ENCODE measurements at regions not wholly inside any gene's neighbourhood (a gene's known extent, or its start where the extent isn't known, plus 50 kb on each side); places are given as distances from the start of the nearest gene placed in this dataset.

GRCh38 chr3:102179326-102180177, 255.3 kb upstream of the ZPLD1 start:
- H3K27ac ChIP-seq (ENCODE audit: extremely low read depth, low read depth, low read length) = no peak overlapping the region
- TF ChIP-seq, protein P1, sequence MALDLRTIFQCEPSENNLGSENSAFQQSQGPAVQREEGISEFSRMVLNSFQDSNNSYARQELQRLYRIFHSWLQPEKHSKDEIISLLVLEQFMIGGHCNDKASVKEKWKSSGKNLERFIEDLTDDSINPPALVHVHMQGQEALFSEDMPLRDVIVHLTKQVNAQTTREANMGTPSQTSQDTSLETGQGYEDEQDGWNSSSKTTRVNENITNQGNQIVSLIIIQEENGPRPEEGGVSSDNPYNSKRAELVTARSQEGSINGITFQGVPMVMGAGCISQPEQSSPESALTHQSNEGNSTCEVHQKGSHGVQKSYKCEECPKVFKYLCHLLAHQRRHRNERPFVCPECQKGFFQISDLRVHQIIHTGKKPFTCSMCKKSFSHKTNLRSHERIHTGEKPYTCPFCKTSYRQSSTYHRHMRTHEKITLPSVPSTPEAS (tag by site-specific recombination; IDR thresholded peaks at IDR 0.05) = peak; percentile 54; the same call in 1 of the 2 replicates
- TF ChIP-seq ZNF169 (tag by site-specific recombination; IDR thresholded peaks at IDR 0.05) = no peak
- H3K4me1 ChIP-seq (ENCODE audit: control insufficient read depth, insufficient read depth, low read length) = peaks cover 17% of the 10 kb centered on the region
- ChIA-PET POLR2A (no interaction called here), CTCF (interaction anchor here (0.6 kb wide), 1 partner anchor 180 kb away, joined by 4 read pairs; no protein-coding TSS in a partner anchor)
- H3K9me3 ChIP-seq (ENCODE audit: control insufficient read depth, insufficient read depth, low read depth, low read length) = no peaks in the 10 kb centered on the region
- H3K4me3 ChIP-seq (ENCODE audit: low read depth, low read length) = no peak overlapping the region; the same call in 1 of the 2 replicates
- no peaks in the 10 kb centered on the region for H3K36me3 ChIP-seq (ENCODE audit: control insufficient read depth in 2 of 2, insufficient read depth in 1 of 2, low read length in 2 of 2)

DNA sequence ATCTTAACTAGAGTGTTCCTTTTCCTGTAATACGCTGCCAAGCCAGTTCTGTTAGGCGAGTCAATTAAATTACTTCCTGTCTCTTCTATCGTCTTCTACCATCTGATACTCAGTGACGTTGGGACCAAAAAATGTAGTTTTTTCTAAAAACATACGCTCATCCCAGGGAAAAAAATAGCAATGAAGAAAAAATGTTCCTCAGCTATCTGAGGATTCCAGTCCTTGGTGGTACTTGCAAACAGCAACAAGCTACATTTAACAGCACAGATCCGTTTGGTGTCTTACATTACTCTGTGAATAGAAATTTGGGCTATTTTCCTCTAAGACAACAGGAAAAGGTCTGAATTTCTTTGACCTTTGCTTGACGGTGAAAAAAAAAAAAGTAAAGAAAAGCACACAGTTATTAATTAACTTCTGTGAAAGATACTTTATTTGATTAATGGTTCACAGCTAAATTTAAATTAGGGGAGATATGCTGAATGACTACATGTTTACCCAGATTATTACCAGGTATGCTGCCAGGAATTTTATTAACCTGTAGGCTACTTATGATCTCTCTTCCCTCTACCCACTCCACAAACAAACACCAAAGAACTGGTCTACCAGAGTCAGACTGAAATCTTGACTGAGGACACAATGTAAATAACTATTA, 254.4 kb upstream of the ZPLD1 start:
- Histone ChIP-seq H3K4me1 (ENCODE audit: control insufficient read depth, insufficient read depth, low read length) (peaks cover 15% of the 10 kb centered on the region), H3K27ac (ENCODE audit: extremely low read depth, low read depth, low read length) (no peak overlapping the region), H3K9me3 (ENCODE audit: control insufficient read depth, insufficient read depth, low read depth, low read length) (no peaks in the 10 kb centered on the region), H3K36me3 (ENCODE audit: control insufficient read depth in 2 of 2, insufficient read depth in 1 of 2, low read length in 2 of 2) (no peaks in the 10 kb centered on the region), H3K4me3 (ENCODE audit: low read depth, low read length) (no peak overlapping the region)
- CTCF ChIA-PET = interaction anchor here (0.6 kb wide), 2 partner anchors 143 to 179 kb away, joined by 3 to 4 read pairs; no protein-coding TSS in a partner anchor
- POLR2A ChIA-PET = no interaction called here
- TF ChIP-seq, protein P2, sequence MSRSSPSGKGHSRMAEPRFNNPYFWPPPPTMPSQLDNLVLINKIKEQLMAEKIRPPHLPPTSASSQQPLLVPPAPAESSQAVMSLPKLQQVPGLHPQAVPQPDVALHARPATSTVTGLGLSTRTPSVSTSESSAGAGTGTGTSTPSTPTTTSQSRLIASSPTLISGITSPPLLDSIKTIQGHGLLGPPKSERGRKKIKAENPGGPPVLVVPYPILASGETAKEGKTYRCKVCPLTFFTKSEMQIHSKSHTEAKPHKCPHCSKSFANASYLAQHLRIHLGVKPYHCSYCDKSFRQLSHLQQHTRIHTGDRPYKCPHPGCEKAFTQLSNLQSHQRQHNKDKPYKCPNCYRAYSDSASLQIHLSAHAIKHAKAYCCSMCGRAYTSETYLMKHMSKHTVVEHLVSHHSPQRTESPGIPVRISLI (tag by site-specific recombination; IDR thresholded peaks at IDR 0.05) = peak; percentile 42; the same call in 1 of the 2 replicates
- TF ChIP-seq KLF9 (tag by site-specific recombination; IDR thresholded peaks at IDR 0.05; ENCODE audit: low read depth) = no peak

DNA sequence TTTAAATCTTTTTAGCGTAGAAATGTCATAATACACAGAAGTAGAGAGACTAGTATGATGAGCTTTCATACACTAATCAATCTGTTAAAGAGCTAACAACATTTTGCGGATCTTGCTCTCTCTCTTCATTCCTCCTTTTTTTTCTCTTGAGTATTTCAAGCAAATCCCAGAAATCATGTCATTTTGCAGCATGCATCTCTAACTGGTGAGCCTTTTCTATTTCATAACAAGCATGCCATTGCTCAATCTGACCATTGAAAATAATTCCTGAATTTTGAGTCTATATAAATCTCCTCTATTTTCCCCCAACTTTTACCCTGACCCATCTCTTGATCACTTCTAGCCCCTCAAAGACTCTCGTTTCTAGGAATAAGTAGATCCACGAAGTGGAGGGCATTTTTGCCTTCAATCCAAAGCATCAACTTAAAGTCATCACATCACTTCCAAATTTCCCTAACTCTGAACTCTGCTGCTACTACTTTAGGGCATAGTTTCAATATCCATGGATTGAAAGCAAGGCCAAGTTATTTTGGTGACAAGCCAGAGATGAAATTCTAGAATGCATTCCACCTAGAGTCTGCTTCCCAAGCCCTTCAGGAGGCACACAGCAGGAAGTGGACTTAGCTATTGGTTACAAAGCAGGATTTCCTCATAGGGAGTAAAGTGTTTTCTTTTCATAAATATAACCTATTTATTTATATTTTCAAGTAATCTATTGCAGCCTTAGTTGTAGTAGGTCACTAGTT, 253.5 kb upstream of the ZPLD1 start:
- Histone ChIP-seq H3K4me1 (ENCODE audit: control insufficient read depth, insufficient read depth, low read length) (peaks cover 15% of the 10 kb centered on the region), H3K36me3 (ENCODE audit: control insufficient read depth in 2 of 2, insufficient read depth in 1 of 2, low read length in 2 of 2) (no peaks in the 10 kb centered on the region), H3K4me3 (ENCODE audit: low read depth, low read length) (no peak overlapping the region), H3K9me3 (ENCODE audit: control insufficient read depth, insufficient read depth, low read depth, low read length) (no peaks in the 10 kb centered on the region), H3K27ac (ENCODE audit: extremely low read depth, low read depth, low read length) (no peak overlapping the region)
- CTCF ChIA-PET = interaction anchor here (0.6 kb wide), 2 partner anchors 144 to 403 kb away, joined by 3 to 4 read pairs; partner anchors contain the start of gene NXPE3
- TF ChIP-seq ZNF792 (tag by site-specific recombination; IDR thresholded peaks at IDR 0.05) = no peak
- POLR2A ChIA-PET = interaction anchor here (0.5 kb wide), 1 partner anchor 1893 kb away, joined by 4 read pairs; no protein-coding TSS in a partner anchor

- ChIA-PET POLR2A (no interaction called here), CTCF (interaction anchor here (2.4 kb wide), 1 partner anchor 379 kb away, joined by 8 read pairs; no protein-coding TSS in a partner anchor)
- peaks cover 15% of the 10 kb centered on the region for H3K4me1 ChIP-seq (ENCODE audit: control insufficient read depth, insufficient read depth, low read length)
- TF ChIP-seq ZFP69B (tag by site-specific recombination; IDR thresholded peaks at IDR 0.05) (no peak), ZNF23 (tag by site-specific recombination; IDR thresholded peaks at IDR 0.05; ENCODE audit: borderline replicate concordance) (no peak), ZNF561 (tag by site-specific recombination; IDR thresholded peaks at IDR 0.05; ENCODE audit: borderline replicate concordance) (no peak), ZNF19 (tag by site-specific recombination; IDR thresholded peaks at IDR 0.05; ENCODE audit: low read depth) (no peak), ZNF785 (tag by site-specific recombination; IDR thresholded peaks at IDR 0.05) (no peak), BCL6B (tag by site-specific recombination; IDR thresholded peaks at IDR 0.05) (no peak), ZNF501 (tag by site-specific recombination; IDR thresholded peaks at IDR 0.05) (no peak), ZBTB1 (tag by site-specific recombination; IDR thresholded peaks at IDR 0.05) (no peak), WT1 (tag by site-specific recombination; IDR thresholded peaks at IDR 0.05) (no peak), ZNF394 (tag by site-specific recombination; IDR thresholded peaks at IDR 0.05; ENCODE audit: borderline replicate concordance) (no peak), ZNF239 (tag by site-specific recombination; IDR thresholded peaks at IDR 0.05) (no peak)
- TF ChIP-seq, protein P3, sequence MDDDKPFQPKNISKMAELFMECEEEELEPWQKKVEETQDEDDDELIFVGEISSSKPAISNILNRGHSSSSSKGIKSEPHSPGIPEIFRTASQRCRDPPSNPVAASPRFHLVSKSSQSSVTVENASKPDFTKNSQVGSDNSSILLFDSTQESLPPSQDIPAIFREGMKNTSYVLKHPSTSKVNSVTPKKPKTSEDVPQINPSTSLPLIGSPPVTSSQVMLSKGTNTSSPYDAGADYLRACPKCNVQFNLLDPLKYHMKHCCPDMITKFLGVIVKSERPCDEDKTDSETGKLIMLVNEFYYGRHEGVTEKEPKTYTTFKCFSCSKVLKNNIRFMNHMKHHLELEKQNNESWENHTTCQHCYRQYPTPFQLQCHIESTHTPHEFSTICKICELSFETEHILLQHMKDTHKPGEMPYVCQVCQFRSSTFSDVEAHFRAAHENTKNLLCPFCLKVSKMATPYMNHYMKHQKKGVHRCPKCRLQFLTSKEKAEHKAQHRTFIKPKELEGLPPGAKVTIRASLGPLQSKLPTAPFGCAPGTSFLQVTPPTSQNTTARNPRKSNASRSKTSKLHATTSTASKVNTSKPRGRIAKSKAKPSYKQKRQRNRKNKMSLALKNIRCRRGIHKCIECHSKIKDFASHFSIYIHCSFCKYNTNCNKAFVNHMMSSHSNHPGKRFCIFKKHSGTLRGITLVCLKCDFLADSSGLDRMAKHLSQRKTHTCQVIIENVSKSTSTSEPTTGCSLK (tag by site-specific recombination; IDR thresholded peaks at IDR 0.05) = no peak
Measured at GRCh38 chr3:102182162-102182561, 252.7 kb upstream of the ZPLD1 start.

More at GRCh38 chr3:102182162-102182561, 252.7 kb upstream of the ZPLD1 start:
- no peak overlapping the region for H3K27ac ChIP-seq (ENCODE audit: extremely low read depth, low read depth, low read length)
- no peaks in the 10 kb centered on the region for H3K9me3 ChIP-seq (ENCODE audit: control insufficient read depth, insufficient read depth, low read depth, low read length)
- H3K4me3 ChIP-seq (ENCODE audit: low read depth, low read length) = no peak overlapping the region
- no peaks in the 10 kb centered on the region for H3K36me3 ChIP-seq (ENCODE audit: control insufficient read depth in 2 of 2, insufficient read depth in 1 of 2, low read length in 2 of 2)

Data from HEK293 (cell line).